Lung (tissue), 11 donors: ENCODE measurements at regions not wholly inside any gene's neighbourhood (a gene's known extent, or its start where the extent isn't known, plus 50 kb on each side); places are given as distances from the start of the nearest gene placed in this dataset.

ENCODE experiments used
- ATAC-seq: fragments of 200-7000 bp; cut with Tn5 transposase; one replicate; pipeline ENCODE4 v1.9.1; 2020; ENCODE audit warnings: moderate number of reproducible peaks; ENCODE audit not compliant: insufficient read depth, low FRiP score
- DNase-seq, 3 donors: peaks; one replicate each; pipeline ENCODE4 v3.0.0-alpha.2; 2013 to 2017
- H3K27ac ChIP-seq, 2 donors: one replicate each; pipeline ENCODE4 v1.5.1; 2013; ENCODE audit warnings: mild to moderate bottlenecking in 2 of 2, moderate library complexity in 2 of 2, control low read depth in 1 of 2, inconsistent platforms in 1 of 2, low read depth in 1 of 2, low read length in 1 of 2
- H3K27me3 ChIP-seq, 3 donors: one replicate each; pipeline ENCODE4 v1.5.1; 2013; ENCODE audit warnings: low read length in 2 of 3; ENCODE audit not compliant: control insufficient read depth in 3 of 3, insufficient read depth in 3 of 3
- H3K36me3 ChIP-seq, 4 donors: one replicate each; pipeline ENCODE4 v1.5.1; 2013; ENCODE audit warnings: low read length in 4 of 4, mild to moderate bottlenecking in 1 of 4, moderate library complexity in 1 of 4; ENCODE audit not compliant: control insufficient read depth in 4 of 4, insufficient read depth in 4 of 4
- H3K4me1 ChIP-seq, 5 donors: one replicate each; pipeline ENCODE4 v1.5.1; 2013; ENCODE audit warnings: low read length in 5 of 5, mild to moderate bottlenecking in 2 of 5, moderate library complexity in 1 of 5; ENCODE audit not compliant: control insufficient read depth in 5 of 5, insufficient read depth in 5 of 5
- H3K4me3 ChIP-seq: one replicate; pipeline ENCODE4 v1.5.1; 2013; ENCODE audit warnings: mild to moderate bottlenecking, control low read depth, moderate library complexity
- H3K9ac ChIP-seq, 2 donors: one replicate each; pipeline ENCODE4 v1.5.1; 2013; ENCODE audit warnings: low read length in 2 of 2, control low read depth in 1 of 2; ENCODE audit not compliant: insufficient read depth in 1 of 2
- H3K9me3 ChIP-seq, 4 donors: one replicate each; pipeline ENCODE4 v1.5.1; 2013; ENCODE audit warnings: low read length in 3 of 4, mild to moderate bottlenecking in 1 of 4, moderate library complexity in 1 of 4; ENCODE audit not compliant: control insufficient read depth in 4 of 4, insufficient read depth in 3 of 4
- WGBS, 2 donors: extraction: QIAGEN DNeasy Blood & Tissue Kit; methylation state at CpG; one replicate each; pipeline ENCODE4 v1.1.7; 2013; 5-methylcytosine and 5-hydroxymethylcytosine counted together
- TF ChIP-seq, protein P1 (sequence below): IDR thresholded peaks from 2 replicates; pipeline ENCODE4 v1.5.1; 2012; ENCODE audit warnings: mild to moderate bottlenecking; ENCODE audit errors: control extremely low read depth, extremely low read depth
- donor health status: control.
- donor health status: control.
- donor health status: Bipolar disorder and iron deficiency.
- donor health status: healthy.
- donor health status: DM: yes; HTN: yes; CAD: no.

DNA sequence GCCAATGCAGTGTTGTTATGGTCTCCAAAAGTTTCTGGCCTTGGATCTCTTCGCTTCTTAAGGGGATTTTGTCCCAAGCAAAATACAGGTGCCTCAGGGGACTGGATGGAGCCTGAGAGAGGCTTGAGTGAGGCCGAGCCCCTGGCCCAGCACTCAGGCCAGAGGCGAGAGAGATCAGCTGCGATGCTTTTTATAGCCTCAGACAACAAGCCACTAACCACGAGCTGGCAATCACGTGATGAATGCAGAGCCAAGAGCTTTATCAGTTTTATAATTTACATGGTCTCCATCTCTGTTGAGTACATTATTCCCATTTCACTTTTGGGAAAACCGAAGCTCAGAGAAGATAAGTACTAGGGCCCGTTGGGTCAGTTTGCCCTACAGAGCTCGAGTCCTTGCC lies 360.0 kb upstream of the CDH5 start:
- peaks cover 0 to 6% (median 0%) of the 10 kb centered on the region in 5 donors for H3K4me1 ChIP-seq
- no peaks in the 10 kb centered on the region for H3K36me3 ChIP-seq
- DNase-seq (no peak), ATAC-seq (no peak)
- no peak overlapping the region for H3K27ac ChIP-seq
- TF ChIP-seq, protein P1, sequence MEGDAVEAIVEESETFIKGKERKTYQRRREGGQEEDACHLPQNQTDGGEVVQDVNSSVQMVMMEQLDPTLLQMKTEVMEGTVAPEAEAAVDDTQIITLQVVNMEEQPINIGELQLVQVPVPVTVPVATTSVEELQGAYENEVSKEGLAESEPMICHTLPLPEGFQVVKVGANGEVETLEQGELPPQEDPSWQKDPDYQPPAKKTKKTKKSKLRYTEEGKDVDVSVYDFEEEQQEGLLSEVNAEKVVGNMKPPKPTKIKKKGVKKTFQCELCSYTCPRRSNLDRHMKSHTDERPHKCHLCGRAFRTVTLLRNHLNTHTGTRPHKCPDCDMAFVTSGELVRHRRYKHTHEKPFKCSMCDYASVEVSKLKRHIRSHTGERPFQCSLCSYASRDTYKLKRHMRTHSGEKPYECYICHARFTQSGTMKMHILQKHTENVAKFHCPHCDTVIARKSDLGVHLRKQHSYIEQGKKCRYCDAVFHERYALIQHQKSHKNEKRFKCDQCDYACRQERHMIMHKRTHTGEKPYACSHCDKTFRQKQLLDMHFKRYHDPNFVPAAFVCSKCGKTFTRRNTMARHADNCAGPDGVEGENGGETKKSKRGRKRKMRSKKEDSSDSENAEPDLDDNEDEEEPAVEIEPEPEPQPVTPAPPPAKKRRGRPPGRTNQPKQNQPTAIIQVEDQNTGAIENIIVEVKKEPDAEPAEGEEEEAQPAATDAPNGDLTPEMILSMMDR, result no peak
- H3K9me3 ChIP-seq, result no peaks in the 10 kb centered on the region
- no peak overlapping the region for H3K4me3 ChIP-seq
- H3K9ac ChIP-seq, result no peak overlapping the region
- H3K27me3 ChIP-seq, result no peaks in the 10 kb centered on the region
- 71 to 72% methylated on average over 9 of the region's 9 CpGs for WGBS, 2 donors

DNA sequence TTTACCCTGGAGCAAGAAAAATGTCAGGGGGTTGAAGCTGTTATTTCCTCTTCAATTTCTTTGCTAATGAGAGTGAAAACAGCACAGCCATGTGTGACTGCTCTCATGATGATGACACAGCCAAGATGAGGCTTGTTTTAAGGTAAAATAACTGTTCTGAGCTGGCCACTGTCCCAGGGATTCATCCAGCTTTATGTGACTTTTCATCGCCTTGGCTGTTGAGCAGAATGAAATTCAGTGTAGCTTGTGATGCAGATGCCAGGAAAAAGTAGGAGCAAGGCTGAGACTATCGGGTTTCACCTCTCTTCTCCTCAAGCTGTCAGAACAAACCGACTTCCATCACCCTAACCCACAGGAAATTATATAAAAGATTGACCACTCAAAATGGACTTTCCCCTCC lies 361.8 kb upstream of the CDH5 start:
- H3K4me1 ChIP-seq, result peaks cover 0 to 6% (median 0%) of the 10 kb centered on the region in 5 donors

GRCh38 chr16:66003201-66003600 lies 363.3 kb upstream of the CDH5 start:
- TF ChIP-seq, protein P1, result no peak
- H3K9ac ChIP-seq, result no peak overlapping the region
- H3K9me3 ChIP-seq, result no peaks in the 10 kb centered on the region
- H3K27ac ChIP-seq, result no peak overlapping the region
- H3K4me3 ChIP-seq, result no peak overlapping the region
- no peaks in the 10 kb centered on the region for H3K27me3 ChIP-seq
- DNase-seq (no peak), ATAC-seq (no peak)
- 67 to 86% methylated on average over 2 of the region's 2 CpGs for WGBS, 2 donors
- no peaks in the 10 kb centered on the region for H3K36me3 ChIP-seq
- peaks cover 0 to 6% (median 0%) of the 10 kb centered on the region in 5 donors for H3K4me1 ChIP-seq

More for the DNA sequence above, 361.8 kb upstream of the CDH5 start:
- TF ChIP-seq, protein P1, result no peak
- WGBS, 2 donors, result 72 to 78% methylated on average over 3 of the region's 3 CpGs
- DNase-seq (peak in 1 of 3 donors; percentile 52), ATAC-seq (no peak)
- H3K9ac ChIP-seq, result no peak overlapping the region
- no peaks in the 10 kb centered on the region for H3K27me3 ChIP-seq
- no peak overlapping the region for H3K27ac ChIP-seq
- no peaks in the 10 kb centered on the region for H3K36me3 ChIP-seq
- no peaks in the 10 kb centered on the region for H3K9me3 ChIP-seq
- no peak overlapping the region for H3K4me3 ChIP-seq

DNA sequence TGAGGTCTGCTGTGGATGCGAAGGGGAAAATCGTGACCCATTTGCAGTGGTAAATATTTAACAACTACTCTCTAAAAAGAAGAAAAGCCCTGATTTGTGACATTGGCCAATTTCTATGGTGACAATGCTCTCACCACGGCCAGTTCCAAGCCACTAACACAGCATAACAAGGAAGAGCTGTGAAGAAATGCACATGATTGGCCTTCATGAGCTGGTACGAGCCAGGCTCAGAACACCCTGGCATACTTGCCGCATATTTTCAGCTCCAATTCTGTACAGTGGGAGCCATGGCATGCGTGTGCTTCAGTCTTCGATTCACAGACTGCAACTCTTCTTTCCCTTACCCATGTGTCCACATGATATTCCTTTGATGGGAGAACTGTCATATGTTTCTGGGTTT lies 363.9 kb upstream of the CDH5 start:
- no peak overlapping the region for H3K27ac ChIP-seq
- peaks cover 0 to 6% (median 0%) of the 10 kb centered on the region in 5 donors for H3K4me1 ChIP-seq
- TF ChIP-seq, protein P1, result no peak
- no peak for DNase-seq
- H3K4me3 ChIP-seq, result no peak overlapping the region
- H3K9ac ChIP-seq, result no peak overlapping the region
- no peaks in the 10 kb centered on the region for H3K27me3 ChIP-seq
- H3K9me3 ChIP-seq, result no peaks in the 10 kb centered on the region
- H3K36me3 ChIP-seq, result no peaks in the 10 kb centered on the region
- WGBS, 2 donors, result 87 to 90% methylated on average over 7 of the region's 7 CpGs
- no peak for ATAC-seq
